ENCODE measurements at regions not wholly inside any gene's neighbourhood (a gene's known extent, or its start where the extent isn't known, plus 50 kb on each side); places are given as distances from the start of the nearest gene placed in this dataset.

- DNase-seq (ENCODE audit: low spot score) (no peak), ATAC-seq (no peak)
- H3K9me3 Mint-ChIP-seq: peaks cover 61% of the 10 kb centered on the region
- POLR2A ChIA-PET: no interaction called here
- no peak overlapping the region for H3K27ac Mint-ChIP-seq
- H3K4me3 Mint-ChIP-seq: no peak overlapping the region
- peaks cover 13% of the 10 kb centered on the region for H3K4me1 Mint-ChIP-seq
- H3K27me3 Mint-ChIP-seq (ENCODE audit: low read depth): no peaks in the 10 kb centered on the region
- CTCF ChIA-PET: no interaction called here
- peaks cover 57% of the 10 kb centered on the region for H3K36me3 Mint-ChIP-seq
- no peak for TF ChIP-seq IRF2 (CRISPR knock-in tag; IDR thresholded peaks at IDR 0.05; ENCODE audit: borderline replicate concordance, low read depth)
- TF ChIP-seq ARID4B (CRISPR knock-in tag; IDR thresholded peaks at IDR 0.05; ENCODE audit: borderline replicate concordance): no peak
- TF ChIP-seq FOXK1 (CRISPR knock-in tag; IDR thresholded peaks at IDR 0.05): no peak
- TF ChIP-seq OVOL2 (CRISPR knock-in tag; IDR thresholded peaks at IDR 0.05; ENCODE audit: borderline replicate concordance): no peak
- TF ChIP-seq GTF2I (CRISPR knock-in tag; conservative IDR thresholded peaks at IDR 0.05): no peak
- TF ChIP-seq GRHL2 (CRISPR knock-in tag; IDR thresholded peaks at IDR 0.05; ENCODE audit: insufficient replicate concordance, severe bottlenecking): no peak
- TF ChIP-seq ZNF671 (CRISPR knock-in tag; IDR thresholded peaks at IDR 0.05): no peak
Observed at GRCh38 chr7:122203814-122204213, 59.8 kb upstream of the AASS start.

GRCh38 chr7:122200888-122201287 lies 56.8 kb upstream of the AASS start:
- H3K4me1 Mint-ChIP-seq: peaks cover 28% of the 10 kb centered on the region
- DNase-seq (ENCODE audit: low spot score): no peak
- ATAC-seq: no peak
- H3K27ac Mint-ChIP-seq: no peak overlapping the region
- no peak overlapping the region for H3K4me3 Mint-ChIP-seq
- peaks cover 45% of the 10 kb centered on the region for H3K9me3 Mint-ChIP-seq
- POLR2A ChIA-PET: no interaction called here
- CTCF ChIA-PET: no interaction called here
- H3K27me3 Mint-ChIP-seq (ENCODE audit: low read depth): no peaks in the 10 kb centered on the region
- H3K36me3 Mint-ChIP-seq: peaks cover 37% of the 10 kb centered on the region
- TF ChIP-seq SMAD4 (CRISPR knock-in tag; IDR thresholded peaks at IDR 0.05) (no peak), FOXP1 (CRISPR knock-in tag; IDR thresholded peaks at IDR 0.05; ENCODE audit: borderline replicate concordance) (no peak), PRRX2 (CRISPR knock-in tag; IDR thresholded peaks at IDR 0.05) (no peak), AR (CRISPR knock-in tag; IDR thresholded peaks at IDR 0.05) (no peak), FOXJ3 (CRISPR knock-in tag; IDR thresholded peaks at IDR 0.05; ENCODE audit: borderline replicate concordance) (no peak), ZNF532 (CRISPR knock-in tag; IDR thresholded peaks at IDR 0.05; ENCODE audit: borderline replicate concordance) (no peak), PREB (CRISPR knock-in tag; IDR thresholded peaks at IDR 0.05; ENCODE audit: borderline replicate concordance) (no peak), NR3C1 (CRISPR knock-in tag; conservative IDR thresholded peaks at IDR 0.05; ENCODE audit: low read depth) (no peak), IRF1 (CRISPR knock-in tag; IDR thresholded peaks at IDR 0.05) (no peak), CBFB (CRISPR knock-in tag; IDR thresholded peaks at IDR 0.05; ENCODE audit: low read depth) (no peak), E2F4 (CRISPR knock-in tag; IDR thresholded peaks at IDR 0.05; ENCODE audit: borderline replicate concordance, low read depth) (no peak)

Data from WTC11 (cell line).